HG02981 (cell line): ENCODE measurements at regions not wholly inside any gene's neighbourhood (a gene's known extent, or its start where the extent isn't known, plus 50 kb on each side); places are given as distances from the start of the nearest gene placed in this dataset.

ENCODE experiments used
- ATAC-seq: cut with Tn5 transposase; IDR thresholded peaks from one replicate; pipeline ENCODE4 v1.9.1; 2021; ENCODE audit warnings: mild to moderate bottlenecking, moderate library complexity; ENCODE audit not compliant: unreplicated experiment

GRCh38 chr6:56297022-56297989 lies 49.9 kb upstream of the COL21A1 start:
- ATAC-seq: no peak
